ENCODE measurements at regions not wholly inside any gene's neighbourhood (a gene's known extent, or its start where the extent isn't known, plus 50 kb on each side); places are given as distances from the start of the nearest gene placed in this dataset.

DNA sequence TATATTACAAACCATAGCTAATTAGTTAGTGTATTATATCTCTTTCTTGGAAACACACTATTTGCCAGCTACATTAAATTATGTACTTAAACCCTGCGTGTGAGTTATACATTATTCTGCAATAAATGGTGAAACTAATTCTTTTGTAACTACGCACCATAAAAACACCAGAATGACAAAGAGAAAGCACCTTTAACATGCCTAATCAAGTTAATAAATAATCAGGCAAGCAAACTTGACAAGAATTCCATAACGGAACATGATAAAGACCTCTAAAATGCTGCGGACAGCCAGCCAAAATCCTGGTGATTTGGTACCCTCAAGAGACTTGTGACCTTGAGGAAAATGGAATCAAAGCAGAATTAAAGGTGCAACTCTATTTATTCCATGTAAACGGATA, 375.3 kb upstream of the KITLG start:
- TF ChIP-seq, protein P1, sequence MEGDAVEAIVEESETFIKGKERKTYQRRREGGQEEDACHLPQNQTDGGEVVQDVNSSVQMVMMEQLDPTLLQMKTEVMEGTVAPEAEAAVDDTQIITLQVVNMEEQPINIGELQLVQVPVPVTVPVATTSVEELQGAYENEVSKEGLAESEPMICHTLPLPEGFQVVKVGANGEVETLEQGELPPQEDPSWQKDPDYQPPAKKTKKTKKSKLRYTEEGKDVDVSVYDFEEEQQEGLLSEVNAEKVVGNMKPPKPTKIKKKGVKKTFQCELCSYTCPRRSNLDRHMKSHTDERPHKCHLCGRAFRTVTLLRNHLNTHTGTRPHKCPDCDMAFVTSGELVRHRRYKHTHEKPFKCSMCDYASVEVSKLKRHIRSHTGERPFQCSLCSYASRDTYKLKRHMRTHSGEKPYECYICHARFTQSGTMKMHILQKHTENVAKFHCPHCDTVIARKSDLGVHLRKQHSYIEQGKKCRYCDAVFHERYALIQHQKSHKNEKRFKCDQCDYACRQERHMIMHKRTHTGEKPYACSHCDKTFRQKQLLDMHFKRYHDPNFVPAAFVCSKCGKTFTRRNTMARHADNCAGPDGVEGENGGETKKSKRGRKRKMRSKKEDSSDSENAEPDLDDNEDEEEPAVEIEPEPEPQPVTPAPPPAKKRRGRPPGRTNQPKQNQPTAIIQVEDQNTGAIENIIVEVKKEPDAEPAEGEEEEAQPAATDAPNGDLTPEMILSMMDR (conservative IDR thresholded peaks at IDR 0.05; ENCODE audit: low read length) = no peak
- TF ChIP-seq EZH2phosphoT487 (IDR thresholded peaks at IDR 0.05; ENCODE audit: borderline replicate concordance, low read depth, low read length) = no peak
